ENCODE measurements at regions not wholly inside any gene's neighbourhood (a gene's known extent, or its start where the extent isn't known, plus 50 kb on each side); places are given as distances from the start of the nearest gene placed in this dataset.

DNA sequence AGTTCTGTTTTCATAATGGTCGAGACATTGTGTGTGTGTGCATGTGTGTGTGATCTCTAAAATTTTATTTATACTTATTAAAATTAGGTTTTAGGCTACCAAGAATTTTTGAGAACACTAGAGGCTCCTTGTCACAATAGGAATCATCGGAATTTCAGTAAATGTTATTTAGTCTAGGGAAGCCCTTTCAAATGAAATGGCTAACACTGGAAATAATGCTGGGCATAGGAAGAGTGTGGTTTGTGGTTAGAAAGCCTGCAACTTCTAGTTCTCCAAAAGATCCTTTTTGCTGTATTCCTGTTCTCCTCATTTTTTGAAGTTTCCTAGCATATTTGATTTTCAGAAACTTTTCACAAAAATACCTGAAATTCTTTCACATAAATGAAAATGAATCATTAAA is 92.5 kb upstream of the MBNL1 start:
- TF ChIP-seq, protein P1, sequence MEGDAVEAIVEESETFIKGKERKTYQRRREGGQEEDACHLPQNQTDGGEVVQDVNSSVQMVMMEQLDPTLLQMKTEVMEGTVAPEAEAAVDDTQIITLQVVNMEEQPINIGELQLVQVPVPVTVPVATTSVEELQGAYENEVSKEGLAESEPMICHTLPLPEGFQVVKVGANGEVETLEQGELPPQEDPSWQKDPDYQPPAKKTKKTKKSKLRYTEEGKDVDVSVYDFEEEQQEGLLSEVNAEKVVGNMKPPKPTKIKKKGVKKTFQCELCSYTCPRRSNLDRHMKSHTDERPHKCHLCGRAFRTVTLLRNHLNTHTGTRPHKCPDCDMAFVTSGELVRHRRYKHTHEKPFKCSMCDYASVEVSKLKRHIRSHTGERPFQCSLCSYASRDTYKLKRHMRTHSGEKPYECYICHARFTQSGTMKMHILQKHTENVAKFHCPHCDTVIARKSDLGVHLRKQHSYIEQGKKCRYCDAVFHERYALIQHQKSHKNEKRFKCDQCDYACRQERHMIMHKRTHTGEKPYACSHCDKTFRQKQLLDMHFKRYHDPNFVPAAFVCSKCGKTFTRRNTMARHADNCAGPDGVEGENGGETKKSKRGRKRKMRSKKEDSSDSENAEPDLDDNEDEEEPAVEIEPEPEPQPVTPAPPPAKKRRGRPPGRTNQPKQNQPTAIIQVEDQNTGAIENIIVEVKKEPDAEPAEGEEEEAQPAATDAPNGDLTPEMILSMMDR (IDR thresholded peaks at IDR 0.05): no peak
- TF ChIP-seq POLR2A (IDR thresholded peaks at IDR 0.05): no peak

Data from esophagus squamous epithelium (tissue), 4 donors.